ENCODE measurements at regions not wholly inside any gene's neighbourhood (a gene's known extent, or its start where the extent isn't known, plus 50 kb on each side); places are given as distances from the start of the nearest gene placed in this dataset.

DNA sequence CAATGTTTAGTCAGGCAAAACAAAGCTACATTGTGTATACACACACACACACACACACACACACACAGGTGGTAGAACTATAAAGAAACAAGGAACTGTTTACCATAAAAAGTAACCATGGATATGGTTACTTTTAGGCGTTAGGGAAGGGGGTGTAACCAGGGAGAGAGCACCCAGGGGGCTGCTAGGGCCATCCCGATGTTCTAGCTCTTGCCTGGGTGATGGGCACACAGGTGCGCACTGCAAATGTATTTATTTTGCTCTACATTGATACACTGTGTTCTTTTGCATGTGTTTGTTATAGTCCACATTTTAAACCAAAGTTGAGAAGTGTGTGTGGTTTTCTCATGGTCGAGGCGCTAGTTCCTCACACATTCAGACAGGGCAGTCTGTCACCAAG lies 69.8 kb upstream of the MYCN start:
- Mint-ChIP-seq H3K36me3 (ENCODE audit: low read depth) (no peaks in the 10 kb centered on the region), H3K4me1 (ENCODE audit: low read depth) (no peaks in the 10 kb centered on the region), H3K27me3 (ENCODE audit: low read depth) (peaks cover 5% of the 10 kb centered on the region), H3K27ac (ENCODE audit: unreplicated experiment) (no peak overlapping the region), H3K4me3 (ENCODE audit: unreplicated experiment) (no peak overlapping the region), H3K9me3 (ENCODE audit: low read depth) (peaks cover 7% of the 10 kb centered on the region)
- DNase-seq (ENCODE audit: low spot score): no peak
- TF ChIP-seq CTCF (IDR thresholded peaks at IDR 0.05): no peak

DNA sequence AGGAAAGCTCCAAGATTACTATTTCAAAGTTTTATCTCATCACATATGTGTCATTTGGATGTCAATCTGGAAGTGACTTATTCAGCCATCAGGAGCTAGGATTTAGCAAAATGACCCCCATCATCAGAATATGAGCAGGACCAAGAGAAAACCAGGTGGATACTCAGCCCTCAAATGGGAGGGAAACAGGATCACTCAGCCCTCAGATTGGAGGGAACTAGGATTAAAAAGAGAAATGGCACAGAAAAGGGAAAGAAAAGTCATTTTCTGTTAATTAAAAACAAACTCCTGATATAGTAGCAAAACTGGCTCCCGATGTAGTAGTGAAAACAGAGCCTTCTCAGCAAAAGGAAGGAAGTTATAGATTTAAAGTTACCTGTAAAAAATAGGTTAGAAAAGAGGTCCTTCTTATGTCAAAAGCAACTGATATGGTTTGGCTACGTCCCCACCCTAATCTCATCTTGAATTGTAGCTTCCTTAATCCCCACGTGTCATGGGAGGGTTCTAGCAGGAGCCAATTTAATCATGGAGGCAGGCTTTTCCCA lies 69.0 kb upstream of the MYCN start:
- no peak overlapping the region for H3K4me3 Mint-ChIP-seq (ENCODE audit: unreplicated experiment)
- TF ChIP-seq CTCF (IDR thresholded peaks at IDR 0.05): no peak
- H3K9me3 Mint-ChIP-seq (ENCODE audit: low read depth): peaks cover 7% of the 10 kb centered on the region
- no peaks in the 10 kb centered on the region for H3K36me3 Mint-ChIP-seq (ENCODE audit: low read depth)
- peaks cover 3% of the 10 kb centered on the region for H3K27me3 Mint-ChIP-seq (ENCODE audit: low read depth)
- H3K4me1 Mint-ChIP-seq (ENCODE audit: low read depth): no peaks in the 10 kb centered on the region
- DNase-seq (ENCODE audit: low spot score): no peak
- no peak overlapping the region for H3K27ac Mint-ChIP-seq (ENCODE audit: unreplicated experiment)

DNA sequence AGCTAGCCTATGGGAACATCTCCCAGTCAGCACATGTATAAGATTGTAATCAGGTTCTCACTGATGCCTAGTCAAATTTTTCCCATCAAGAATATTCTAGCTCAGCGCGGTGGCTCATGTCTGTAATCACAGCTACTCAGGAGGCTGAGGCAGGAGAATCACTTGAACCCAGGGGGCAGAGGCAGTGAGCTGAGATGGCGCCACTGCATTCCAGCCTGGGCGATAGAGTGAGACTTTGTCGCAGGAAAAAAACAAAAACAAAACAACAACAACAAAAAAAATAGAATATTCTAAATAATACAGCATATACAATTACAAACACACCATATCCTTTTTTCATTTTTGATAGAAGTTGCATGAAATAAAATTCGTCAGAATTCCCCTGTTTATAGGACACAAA lies 67.5 kb upstream of the MYCN start:
- no peak for TF ChIP-seq CTCF (IDR thresholded peaks at IDR 0.05)
- peaks cover 2% of the 10 kb centered on the region for H3K36me3 Mint-ChIP-seq (ENCODE audit: low read depth)
- peaks cover 5% of the 10 kb centered on the region for H3K9me3 Mint-ChIP-seq (ENCODE audit: low read depth)
- no peaks in the 10 kb centered on the region for H3K4me1 Mint-ChIP-seq (ENCODE audit: low read depth)
- H3K27me3 Mint-ChIP-seq (ENCODE audit: low read depth): peaks cover 3% of the 10 kb centered on the region
- no peak overlapping the region for H3K27ac Mint-ChIP-seq (ENCODE audit: unreplicated experiment)
- no peak overlapping the region for H3K4me3 Mint-ChIP-seq (ENCODE audit: unreplicated experiment)
- DNase-seq (ENCODE audit: low spot score): no peak

DNA sequence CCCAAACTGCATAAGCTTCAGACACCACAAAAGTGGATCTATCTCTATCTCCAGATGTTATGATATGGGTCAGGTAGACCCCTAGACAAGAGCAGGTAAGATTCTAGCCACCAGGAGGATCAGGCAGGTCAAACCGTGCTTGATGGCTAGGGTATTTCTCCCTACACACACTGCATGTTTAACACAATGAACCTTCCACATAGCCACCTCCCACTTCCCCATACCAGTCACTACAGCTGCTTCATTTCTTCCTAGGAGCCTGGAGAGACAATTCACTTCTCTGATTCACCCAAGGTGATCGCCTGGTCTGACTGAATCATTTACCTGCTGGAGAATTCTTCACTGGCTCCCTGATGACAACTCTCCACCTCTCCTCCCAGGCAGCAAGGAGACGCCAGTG lies 66.0 kb upstream of the MYCN start:
- H3K27me3 Mint-ChIP-seq (ENCODE audit: low read depth): peaks cover 3% of the 10 kb centered on the region
- H3K4me3 Mint-ChIP-seq (ENCODE audit: unreplicated experiment): no peak overlapping the region
- peaks cover 5% of the 10 kb centered on the region for H3K9me3 Mint-ChIP-seq (ENCODE audit: low read depth)
- H3K36me3 Mint-ChIP-seq (ENCODE audit: low read depth): peaks cover 2% of the 10 kb centered on the region
- TF ChIP-seq CTCF (IDR thresholded peaks at IDR 0.05): no peak
- H3K27ac Mint-ChIP-seq (ENCODE audit: unreplicated experiment): no peak overlapping the region
- no peak for DNase-seq (ENCODE audit: low spot score)
- no peaks in the 10 kb centered on the region for H3K4me1 Mint-ChIP-seq (ENCODE audit: low read depth)

- Mint-ChIP-seq H3K27me3 (ENCODE audit: low read depth) (peaks cover 3% of the 10 kb centered on the region), H3K9me3 (ENCODE audit: low read depth) (peaks cover 5% of the 10 kb centered on the region), H3K36me3 (ENCODE audit: low read depth) (peaks cover 2% of the 10 kb centered on the region), H3K4me1 (ENCODE audit: low read depth) (no peaks in the 10 kb centered on the region), H3K27ac (ENCODE audit: unreplicated experiment) (no peak overlapping the region), H3K4me3 (ENCODE audit: unreplicated experiment) (no peak overlapping the region)
- TF ChIP-seq CTCF (IDR thresholded peaks at IDR 0.05): no peak
- DNase-seq (ENCODE audit: low spot score): no peak
Measured at GRCh38 chr2:15874854-15875804, 65.2 kb upstream of the MYCN start.

Measured in chondrocyte (in vitro differentiated cells).